Ascending aorta (tissue), 2 donors: ENCODE measurements at regions not wholly inside any gene's neighbourhood (a gene's known extent, or its start where the extent isn't known, plus 50 kb on each side); places are given as distances from the start of the nearest gene placed in this dataset.
"Not testable (repeated sequence)": the region's sequence is repeated elsewhere in the genome, so short reads cannot be mapped to it uniquely, and the experiment has no call there.

ENCODE experiments used
- DNase-seq, 2 donors: peaks; one replicate each; pipeline ENCODE4 v3.0.0-alpha.2; 2019; ENCODE audit warnings: low spot score in 2 of 2
- H3K27ac ChIP-seq, 2 donors: fragments of 200-600 bp; sonication (generic); one replicate each; pipeline ENCODE4 v1.5.1; 2016 to 2017; ENCODE audit warnings: mild to moderate bottlenecking in 1 of 2
- H3K27me3 ChIP-seq: fragments of 200-600 bp; sonication (generic); one replicate; pipeline ENCODE4 v1.5.1; 2017
- H3K36me3 ChIP-seq, 2 donors: fragments of 200-600 bp; sonication (generic); one replicate each; pipeline ENCODE4 v1.5.1; 2016
- H3K4me1 ChIP-seq, 2 donors: fragments of 200-600 bp; sonication (generic); one replicate each; pipeline ENCODE4 v1.5.1; 2016 to 2017; ENCODE audit warnings: mild to moderate bottlenecking in 1 of 2
- H3K4me3 ChIP-seq, 2 donors: fragments of 200-600 bp; sonication (generic); one replicate each; pipeline ENCODE4 v1.5.1; 2016 to 2017; ENCODE audit warnings: mild to moderate bottlenecking in 1 of 2
- H3K9me3 ChIP-seq, 2 donors: fragments of 200-600 bp; sonication (generic); one replicate each; pipeline ENCODE4 v1.5.1; 2016
- intact Hi-C: fragments of 100-400 bp; cut with DNase I; formaldehyde crosslinking; loops from one replicate; pipeline ENCODE4 v1.15.1; 2023
- TF ChIP-seq, protein P1 (sequence below), 3 experiments: fragments of 200-600 bp in 2 of 3; fragments of 450-650 bp in 1 of 3; sonication (generic) in 2 of 3; IDR thresholded peaks; one replicate each; pipeline ENCODE4 v1.5.1; 2016 to 2019; ENCODE audit warnings: antibody characterized with exemption in 3 of 3, mild to moderate bottlenecking in 1 of 3, moderate library complexity in 1 of 3

DNA sequence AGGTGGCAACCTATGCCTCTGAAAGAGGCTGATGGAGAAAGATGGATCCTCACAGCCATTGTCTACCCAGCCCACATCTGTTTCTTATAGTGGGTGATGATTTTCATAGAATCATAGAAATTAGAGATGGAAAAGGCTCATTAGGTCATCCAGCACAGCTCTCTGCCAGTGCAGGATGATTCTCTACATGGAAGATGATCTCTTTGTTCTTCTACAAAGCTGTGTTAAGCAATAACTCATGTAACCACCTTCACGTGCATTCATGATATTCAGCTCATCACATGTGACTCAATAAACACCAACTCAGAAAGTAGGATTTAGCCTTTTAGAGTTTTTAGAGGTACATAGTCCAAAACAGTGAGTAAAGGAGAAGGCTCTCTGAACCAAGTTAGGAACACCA, 539.4 kb upstream of the ID2 start:
- no peak for DNase-seq
- intact Hi-C loops = no loop called here
- Histone ChIP-seq H3K9me3 (no peaks in the 10 kb centered on the region), H3K4me1 (peaks cover 3 to 19% of the 10 kb centered on the region in 2 donors), H3K4me3 (no peak overlapping the region), H3K27ac (no peak overlapping the region), H3K27me3 (no peaks in the 10 kb centered on the region), H3K36me3 (no peaks in the 10 kb centered on the region)
- TF ChIP-seq, protein P1, sequence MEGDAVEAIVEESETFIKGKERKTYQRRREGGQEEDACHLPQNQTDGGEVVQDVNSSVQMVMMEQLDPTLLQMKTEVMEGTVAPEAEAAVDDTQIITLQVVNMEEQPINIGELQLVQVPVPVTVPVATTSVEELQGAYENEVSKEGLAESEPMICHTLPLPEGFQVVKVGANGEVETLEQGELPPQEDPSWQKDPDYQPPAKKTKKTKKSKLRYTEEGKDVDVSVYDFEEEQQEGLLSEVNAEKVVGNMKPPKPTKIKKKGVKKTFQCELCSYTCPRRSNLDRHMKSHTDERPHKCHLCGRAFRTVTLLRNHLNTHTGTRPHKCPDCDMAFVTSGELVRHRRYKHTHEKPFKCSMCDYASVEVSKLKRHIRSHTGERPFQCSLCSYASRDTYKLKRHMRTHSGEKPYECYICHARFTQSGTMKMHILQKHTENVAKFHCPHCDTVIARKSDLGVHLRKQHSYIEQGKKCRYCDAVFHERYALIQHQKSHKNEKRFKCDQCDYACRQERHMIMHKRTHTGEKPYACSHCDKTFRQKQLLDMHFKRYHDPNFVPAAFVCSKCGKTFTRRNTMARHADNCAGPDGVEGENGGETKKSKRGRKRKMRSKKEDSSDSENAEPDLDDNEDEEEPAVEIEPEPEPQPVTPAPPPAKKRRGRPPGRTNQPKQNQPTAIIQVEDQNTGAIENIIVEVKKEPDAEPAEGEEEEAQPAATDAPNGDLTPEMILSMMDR (IDR thresholded peaks at IDR 0.05) = no peak

DNA sequence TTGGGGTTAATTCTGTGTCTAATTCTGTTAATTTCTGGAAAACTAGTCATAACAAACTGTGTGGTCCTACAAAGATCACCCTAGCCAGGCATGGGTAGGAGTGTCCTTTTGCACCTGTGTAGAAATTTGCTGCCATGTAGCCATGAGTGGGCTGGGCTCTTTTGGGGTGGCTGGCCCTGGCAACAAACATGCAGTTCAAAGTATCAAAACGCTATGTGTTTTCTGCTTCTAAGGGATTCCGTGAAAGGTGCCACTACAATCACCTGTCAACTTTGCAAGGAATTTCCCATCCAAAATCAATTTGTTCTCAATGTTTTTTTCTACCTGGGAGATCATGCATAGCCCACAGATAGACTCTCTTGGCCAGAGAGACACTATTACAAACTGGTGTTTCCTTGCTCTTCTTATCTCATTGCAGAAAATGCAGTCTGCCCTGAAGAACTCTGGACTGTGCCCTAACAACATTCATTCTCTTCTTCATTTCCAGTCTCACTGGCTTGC, 537.7 kb upstream of the ID2 start:
- TF ChIP-seq, protein P1 (IDR thresholded peaks at IDR 0.05) = no peak
- Histone ChIP-seq H3K27ac (no peak overlapping the region), H3K4me3 (no peak overlapping the region), H3K4me1 (peaks cover 3 to 20% of the 10 kb centered on the region in 2 donors), H3K36me3 (no peaks in the 10 kb centered on the region), H3K9me3 (no peaks in the 10 kb centered on the region), H3K27me3 (no peaks in the 10 kb centered on the region)
- no peak for DNase-seq
- intact Hi-C loops = no loop called here

DNA sequence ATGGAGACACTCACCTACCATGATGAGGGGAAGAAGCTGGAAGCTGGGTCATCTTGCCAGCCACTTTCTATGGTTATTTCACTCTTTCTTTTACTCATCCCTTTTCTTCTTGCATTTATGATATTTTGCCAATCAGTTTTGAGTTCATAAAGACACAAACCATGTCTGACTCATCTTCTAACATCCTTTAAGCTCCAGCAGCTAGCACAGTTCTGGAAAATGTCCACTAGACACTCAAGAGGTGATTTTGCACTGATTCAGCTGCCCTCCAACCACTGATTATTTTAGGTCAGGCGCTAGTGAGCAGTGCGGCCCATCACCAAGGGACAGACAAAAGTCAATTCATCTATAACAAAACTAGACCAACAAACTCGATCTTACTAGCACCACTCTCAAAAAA, 537.1 kb upstream of the ID2 start:
- TF ChIP-seq, protein P1 (IDR thresholded peaks at IDR 0.05) = no peak
- Histone ChIP-seq H3K36me3 (no peaks in the 10 kb centered on the region), H3K27me3 (no peaks in the 10 kb centered on the region), H3K4me3 (no peak overlapping the region), H3K27ac (no peak overlapping the region), H3K4me1 (peaks cover 0 to 20% of the 10 kb centered on the region in 2 donors), H3K9me3 (no peaks in the 10 kb centered on the region)
- intact Hi-C loops = no loop called here
- no peak for DNase-seq

DNA sequence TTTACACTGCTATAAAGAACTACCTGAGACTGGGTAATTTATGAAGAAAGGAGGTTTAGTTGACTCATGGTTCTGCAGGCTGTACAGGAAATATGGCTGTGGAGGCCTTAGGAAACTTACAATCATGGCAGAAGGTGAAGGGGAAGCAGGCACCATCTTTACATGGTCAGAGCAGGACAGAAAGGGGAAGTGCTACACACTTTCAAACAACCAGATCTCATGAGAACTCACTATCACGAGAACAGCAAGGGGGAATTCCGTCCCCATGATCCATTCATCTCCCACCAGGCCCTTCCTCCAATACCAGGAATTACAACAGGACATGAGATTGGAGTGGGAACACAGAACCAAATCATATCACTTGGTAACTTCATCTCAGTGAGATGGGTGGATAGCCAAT, 536.5 kb upstream of the ID2 start:
- H3K9me3 ChIP-seq, H3K27ac ChIP-seq, DNase-seq, intact Hi-C loops, H3K4me3 ChIP-seq, H3K27me3 ChIP-seq, H3K36me3 ChIP-seq: not testable (repeated sequence)
- peaks cover 0 to 23% of the 10 kb centered on the region in 2 donors for H3K4me1 ChIP-seq

DNA sequence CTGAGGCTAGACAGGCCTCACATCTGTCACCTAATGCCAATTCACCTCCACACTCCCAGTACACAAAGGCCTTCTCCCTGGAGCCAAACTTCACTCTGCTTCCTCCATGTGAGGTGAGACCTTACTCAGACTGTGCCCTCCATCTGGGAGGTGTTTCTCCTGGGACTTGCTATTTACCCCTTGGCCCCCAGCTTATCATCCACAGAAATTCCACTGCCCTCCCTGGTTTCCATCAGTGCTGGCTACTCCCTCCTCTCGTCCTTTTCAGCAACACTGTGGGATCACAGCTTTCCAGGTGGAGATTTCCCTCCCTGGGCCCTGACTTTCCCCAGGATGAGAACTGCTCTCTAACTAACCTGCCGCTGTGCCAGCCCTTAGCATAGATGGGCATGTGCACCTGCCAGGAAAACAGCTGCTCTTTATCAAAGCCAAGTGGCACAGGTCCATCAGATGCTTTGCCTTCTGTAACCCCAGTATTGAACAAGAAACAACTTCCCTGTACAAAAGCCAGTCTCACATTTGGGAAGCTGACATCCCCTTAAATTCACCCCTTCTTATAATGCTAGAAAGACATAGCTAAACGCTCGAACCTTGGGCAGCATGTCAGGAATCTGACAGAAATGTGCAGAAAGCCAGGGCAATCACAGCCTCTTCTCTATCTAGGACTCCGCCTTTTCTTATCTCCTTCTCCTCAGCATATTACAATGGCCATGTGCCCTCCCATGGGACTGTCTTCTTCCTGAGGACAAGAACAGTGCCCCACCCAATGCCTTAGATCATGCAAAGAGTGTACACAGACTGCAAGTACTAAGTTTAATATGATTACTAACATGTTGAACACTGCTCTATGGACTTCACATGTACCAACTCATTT, 535.5 kb upstream of the ID2 start:
- TF ChIP-seq, protein P1 (IDR thresholded peaks at IDR 0.05) = no peak
- H3K27ac ChIP-seq = no peak overlapping the region
- H3K9me3 ChIP-seq = no peaks in the 10 kb centered on the region
- DNase-seq = no peak
- no peak overlapping the region for H3K4me3 ChIP-seq
- H3K27me3 ChIP-seq = no peaks in the 10 kb centered on the region
- H3K36me3 ChIP-seq = no peaks in the 10 kb centered on the region
- intact Hi-C loops = no loop called here
- H3K4me1 ChIP-seq = peaks cover 0 to 26% of the 10 kb centered on the region in 2 donors

DNA sequence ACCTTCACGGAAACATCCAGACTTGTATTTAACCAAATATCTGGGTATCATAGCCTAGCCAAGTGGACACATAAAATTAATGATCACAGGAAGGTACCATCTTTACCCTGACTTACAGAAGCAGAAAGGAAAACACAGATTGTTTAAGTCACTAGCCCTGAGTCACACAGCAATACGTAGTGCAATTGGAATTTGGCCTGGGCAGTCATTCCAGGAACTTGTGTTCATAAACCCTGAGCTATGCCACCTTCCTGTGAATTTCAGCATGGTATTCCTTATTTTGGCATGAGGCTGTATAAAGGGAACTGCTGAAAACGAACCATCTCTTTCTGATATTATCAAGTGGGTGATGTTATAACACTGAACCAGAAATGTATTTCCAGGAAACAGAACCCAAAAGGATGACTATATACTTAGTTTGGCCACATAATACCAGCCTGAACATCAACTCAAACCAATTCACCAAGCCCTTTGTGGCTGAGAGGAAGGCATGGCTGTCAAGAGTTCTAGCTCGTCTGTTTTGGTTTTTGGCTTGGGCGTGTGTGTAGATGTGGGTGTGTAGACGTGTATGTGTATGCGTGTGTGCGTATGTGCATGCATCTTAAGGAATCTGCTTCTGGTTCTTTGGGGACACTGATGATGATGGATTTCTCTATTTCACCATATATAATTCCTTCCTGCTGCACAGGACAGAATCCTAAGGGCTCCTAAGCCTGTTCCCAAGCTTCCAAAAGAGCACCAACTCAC, 533.4 kb upstream of the ID2 start:
- peaks cover 0 to 26% of the 10 kb centered on the region in 2 donors for H3K4me1 ChIP-seq
- TF ChIP-seq, protein P1 (IDR thresholded peaks at IDR 0.05) = no peak

More for the DNA sequence above, 533.4 kb upstream of the ID2 start:
- no peaks in the 10 kb centered on the region for H3K9me3 ChIP-seq
- H3K27ac ChIP-seq = peak overlapping the region; percentile 55 to 66
- DNase-seq = peak in 1 of 2 donors; percentile 87
- intact Hi-C loops = loop anchor here (2.0 kb wide), 1 partner anchor 20 kb away; no protein-coding TSS in a partner anchor
- no peaks in the 10 kb centered on the region for H3K36me3 ChIP-seq
- H3K27me3 ChIP-seq = no peaks in the 10 kb centered on the region
- H3K4me3 ChIP-seq = no peak overlapping the region
